ENCODE measurements at regions not wholly inside any gene's neighbourhood (a gene's known extent, or its start where the extent isn't known, plus 50 kb on each side); places are given as distances from the start of the nearest gene placed in this dataset.
"Not testable (repeated sequence)": the region's sequence is repeated elsewhere in the genome, so short reads cannot be mapped to it uniquely, and the experiment has no call there.

DNA sequence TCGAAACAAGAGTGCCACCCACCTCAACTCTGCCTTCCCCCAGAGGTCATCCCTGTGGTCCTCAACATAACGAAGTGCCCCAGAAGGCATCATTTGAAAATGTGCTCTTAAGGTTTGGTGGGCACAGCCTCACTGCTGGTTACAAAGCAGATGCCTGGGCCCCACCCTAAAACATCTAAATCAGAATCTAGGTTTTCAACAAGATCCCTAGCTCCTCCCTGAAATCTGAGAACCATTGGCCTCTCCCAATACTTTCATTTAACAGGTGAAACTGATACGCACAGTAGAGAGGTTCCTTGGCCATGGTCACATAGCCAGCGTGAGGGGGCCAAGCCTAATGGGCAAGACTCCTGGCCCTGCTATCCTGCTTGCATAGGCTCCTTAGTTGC, 376.2 kb upstream of the CLINT1 start:
- DNase-seq, result no peak

DNA sequence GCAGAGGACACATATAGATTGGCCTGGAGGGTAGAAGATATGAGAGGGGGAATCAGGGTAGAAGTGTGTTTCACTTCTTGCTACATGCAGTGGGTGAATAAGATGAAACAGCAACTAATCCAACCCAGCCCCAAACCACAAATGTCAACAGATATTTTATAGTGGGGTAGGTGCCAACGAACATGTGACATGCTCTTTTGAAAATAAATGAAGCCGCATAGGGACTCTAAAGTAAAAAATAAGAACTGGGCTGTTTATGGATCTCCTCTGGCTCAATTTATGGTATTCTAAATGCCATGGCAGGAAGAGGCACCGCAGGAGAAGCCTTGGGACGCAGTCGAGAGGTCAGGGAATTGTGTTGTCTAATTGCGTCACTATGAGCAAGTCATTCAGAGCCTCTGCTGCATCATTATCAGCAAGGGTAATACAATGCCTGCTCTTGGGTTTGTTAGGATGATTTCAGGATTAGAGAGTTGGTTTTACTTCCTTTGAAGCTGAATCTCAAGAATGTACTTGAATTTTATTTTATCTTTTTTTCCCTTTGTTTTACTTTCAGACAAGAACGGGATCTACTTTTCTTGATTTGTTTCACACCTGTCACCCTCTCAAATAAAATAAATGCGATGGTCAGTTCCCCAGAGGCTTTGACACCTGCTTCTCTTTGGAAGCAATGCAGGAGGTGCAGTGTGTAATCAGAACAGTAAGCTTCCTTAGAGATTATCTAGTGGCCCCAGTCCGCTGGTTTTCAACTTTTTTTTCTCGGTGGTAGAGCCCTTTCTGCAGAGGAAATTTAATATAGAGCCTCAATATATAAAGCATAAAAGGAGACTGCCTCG, 375.6 kb upstream of the CLINT1 start:
- no peak for DNase-seq

DNA sequence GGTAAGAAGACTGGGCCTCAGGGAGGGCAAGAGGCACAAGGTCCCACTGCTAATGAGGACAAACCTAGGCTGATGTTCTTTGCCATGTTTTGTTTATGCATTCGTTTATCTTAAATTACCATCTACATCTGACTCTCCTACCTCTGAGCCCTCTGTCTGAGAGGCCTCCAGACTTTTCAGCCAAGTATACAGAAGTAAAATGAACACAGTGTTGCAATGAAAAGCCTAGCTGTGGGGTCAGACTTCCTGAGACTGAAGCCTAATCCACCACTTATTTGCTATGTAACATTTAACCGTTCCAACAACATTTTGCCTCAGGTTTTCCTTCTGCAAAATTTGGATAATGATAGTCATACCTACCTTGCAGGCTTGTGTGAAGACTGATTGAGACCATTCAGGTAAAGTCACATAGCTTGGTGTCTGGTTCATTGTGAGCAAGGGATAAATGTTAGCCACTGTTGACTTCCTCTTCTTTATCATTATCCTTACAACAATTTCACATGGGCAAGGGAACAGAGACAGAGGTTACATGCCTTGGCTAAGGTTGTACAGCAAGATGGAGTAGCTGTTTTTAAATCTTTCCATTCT, 374.9 kb upstream of the CLINT1 start:
- no peak for DNase-seq

DNA sequence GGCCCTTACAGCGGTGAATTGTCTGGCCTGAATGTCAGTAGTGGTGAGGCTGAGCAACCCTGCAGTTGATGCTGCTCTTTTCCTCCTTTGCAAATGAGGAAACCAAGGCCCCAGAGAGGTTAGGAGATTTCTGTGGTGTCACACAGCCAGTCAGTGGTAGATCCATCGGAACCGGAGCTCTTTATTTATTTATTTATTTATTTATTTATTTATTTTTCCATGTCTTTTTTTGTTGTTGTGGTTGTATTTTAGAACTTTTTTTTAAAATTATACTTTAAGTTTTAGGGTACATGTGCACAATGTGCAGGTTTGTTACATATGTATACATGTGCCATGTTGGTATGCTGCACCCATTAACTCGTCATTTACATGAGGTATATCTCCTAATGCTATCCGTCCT, 368.4 kb upstream of the CLINT1 start:
- not testable (repeated sequence) for DNase-seq

DNA sequence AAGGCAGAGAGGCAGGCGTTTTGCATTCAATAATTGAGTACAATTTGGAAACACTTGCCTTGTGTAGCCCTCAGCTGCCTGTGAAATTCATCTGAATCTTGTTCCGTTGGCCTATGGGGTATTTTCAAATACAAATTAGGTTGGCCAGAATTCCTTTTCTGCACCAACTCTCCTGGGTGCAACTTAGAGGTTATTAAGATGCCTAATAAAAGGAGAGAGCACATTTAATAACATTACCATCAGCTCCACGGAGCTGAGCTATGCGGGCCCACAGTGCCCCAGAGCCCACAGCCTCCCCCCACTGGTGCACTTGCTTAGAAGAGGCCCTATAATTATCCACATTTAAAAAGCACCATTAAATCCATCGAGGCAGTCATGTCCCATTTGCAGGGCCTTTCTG, 367.6 kb upstream of the CLINT1 start:
- peak in 1 of 2 experiments; percentile 11 for DNase-seq

DNA sequence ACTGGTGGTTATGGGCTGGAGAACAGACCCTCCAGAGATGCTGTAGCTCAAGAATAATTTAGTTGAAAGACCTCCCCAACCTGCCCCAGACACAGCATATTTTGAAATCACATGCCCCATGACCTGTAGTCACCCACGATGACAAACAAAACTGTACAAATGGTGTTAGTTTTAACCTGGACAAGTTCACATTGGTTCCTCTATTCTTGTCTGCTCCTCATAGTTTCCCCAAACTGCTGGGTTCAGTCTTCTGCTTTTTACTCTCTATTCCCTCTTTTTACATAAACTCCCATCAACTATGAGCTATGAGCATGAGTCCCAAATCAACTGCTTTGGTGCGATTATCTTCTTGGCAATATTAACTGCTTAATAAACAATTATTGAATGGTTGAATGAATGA, 365.3 kb upstream of the CLINT1 start:
- DNase-seq, result no peak

DNA sequence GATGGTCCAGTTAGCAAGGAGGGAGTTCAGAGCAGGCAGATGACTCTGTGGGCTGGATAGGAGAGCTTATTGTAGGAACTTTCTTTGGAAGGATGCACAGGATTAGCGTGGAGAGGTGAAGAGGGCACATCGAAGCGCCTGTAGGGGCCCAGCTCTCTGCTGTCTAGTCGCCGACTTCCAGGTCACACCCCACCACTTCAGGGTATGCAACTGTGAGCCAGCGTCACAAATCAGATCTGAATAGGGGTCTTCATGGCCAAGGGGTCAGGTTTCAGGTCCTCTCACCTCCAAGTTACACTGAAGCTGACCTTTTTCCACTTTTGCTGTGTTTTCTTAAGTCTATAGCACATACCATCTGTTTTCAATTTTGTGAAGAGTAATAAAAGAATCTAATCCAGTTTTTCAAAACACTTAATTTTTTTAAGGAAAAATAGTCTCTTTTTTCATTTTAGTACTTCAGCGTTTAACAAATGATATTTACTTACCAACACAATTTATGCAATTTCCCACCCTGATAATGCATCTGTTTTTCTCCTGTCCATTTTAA, 364.2 kb upstream of the CLINT1 start:
- DNase-seq, result no peak

DNA sequence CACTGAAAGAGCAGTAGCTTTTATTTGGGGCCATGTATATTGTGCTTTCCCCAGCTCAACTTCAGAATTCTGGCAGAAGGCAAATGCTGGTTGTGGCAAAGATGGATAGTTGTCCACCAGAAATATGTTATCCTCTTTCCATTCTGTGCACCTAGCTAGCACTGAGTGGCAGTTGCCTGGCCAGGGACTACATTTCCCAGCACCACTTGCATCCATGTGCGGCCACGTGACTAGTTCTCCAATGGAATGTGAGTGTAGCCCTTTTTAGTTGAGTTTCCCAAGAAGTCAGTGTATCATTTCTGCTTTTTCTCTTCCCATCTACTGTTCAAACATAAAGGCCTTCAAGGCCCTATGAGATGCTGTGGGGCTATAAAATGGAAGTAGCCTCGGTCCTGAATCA, 354.0 kb upstream of the CLINT1 start:
- no peak for DNase-seq

DNA sequence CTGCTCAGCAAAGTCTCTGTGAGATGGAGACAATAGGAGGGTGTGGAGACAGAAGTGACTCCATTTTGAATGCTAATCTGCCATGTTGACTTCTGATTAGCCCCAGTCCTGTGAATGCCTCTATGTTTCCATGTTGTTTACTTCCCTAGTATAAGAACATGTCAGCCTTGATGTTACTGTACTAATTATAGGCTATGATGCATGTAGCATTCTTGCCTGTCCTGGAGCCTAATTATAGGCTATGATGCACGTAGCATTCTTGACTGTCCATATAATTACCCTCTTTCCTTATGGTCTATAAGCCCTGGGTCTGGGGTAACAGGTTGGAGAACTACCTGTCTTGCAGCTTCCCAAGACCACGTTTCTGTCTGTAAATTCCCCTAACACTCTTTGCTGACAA, 353.3 kb upstream of the CLINT1 start:
- DNase-seq, result no peak

DNA sequence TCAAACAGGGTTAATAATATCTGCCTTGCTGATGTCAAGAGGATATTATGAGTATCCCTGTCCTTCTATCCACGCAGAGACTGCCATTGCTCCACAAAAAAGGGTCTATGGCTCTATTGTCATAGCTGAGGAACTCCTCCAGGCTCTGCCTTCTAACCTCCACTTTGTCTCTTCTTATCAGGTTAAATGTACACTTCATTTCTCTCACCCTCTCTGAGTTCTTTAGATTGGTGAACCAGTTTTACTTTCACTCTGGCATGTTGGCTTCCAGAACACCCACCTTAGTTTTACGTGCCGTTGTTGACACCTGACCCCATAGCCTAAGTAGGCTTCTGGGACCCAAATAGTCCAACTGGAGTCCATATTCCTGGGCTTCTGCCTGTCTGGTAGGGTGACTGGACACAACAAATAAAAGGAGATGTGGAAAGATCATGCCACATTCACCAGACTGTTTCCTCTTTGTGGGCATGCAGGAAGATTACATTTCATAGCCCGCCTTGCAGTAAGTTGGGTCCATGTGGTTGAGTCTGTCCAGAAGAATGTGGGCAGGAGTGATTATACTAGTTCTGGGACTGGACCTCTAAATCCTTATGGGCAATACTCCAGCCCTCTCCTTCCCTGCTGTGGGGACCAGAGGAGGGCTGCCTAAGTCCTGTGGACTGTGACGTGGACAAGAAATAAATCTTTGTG, 350.4 kb upstream of the CLINT1 start:
- no peak for DNase-seq

DNA sequence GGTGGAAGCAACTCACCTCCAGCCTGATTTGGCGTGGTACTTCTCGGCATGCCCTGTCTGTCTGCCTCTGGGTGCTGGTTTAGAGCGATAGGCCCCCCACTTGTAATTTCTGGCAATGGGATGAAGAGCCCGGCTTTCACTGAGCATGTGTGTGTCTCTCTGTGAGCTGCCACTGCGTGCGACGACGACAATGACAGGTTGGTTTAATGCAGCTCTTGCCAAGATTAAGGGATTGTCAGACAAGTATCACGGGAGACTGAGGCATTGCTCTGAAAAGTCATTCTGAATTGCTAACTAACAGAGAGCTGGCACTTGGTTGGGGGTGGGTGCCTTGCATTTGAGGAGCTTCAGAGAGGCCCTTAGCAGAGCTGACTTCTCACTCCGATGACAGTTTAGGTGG, 348.8 kb upstream of the CLINT1 start:
- no peak for DNase-seq

DNA sequence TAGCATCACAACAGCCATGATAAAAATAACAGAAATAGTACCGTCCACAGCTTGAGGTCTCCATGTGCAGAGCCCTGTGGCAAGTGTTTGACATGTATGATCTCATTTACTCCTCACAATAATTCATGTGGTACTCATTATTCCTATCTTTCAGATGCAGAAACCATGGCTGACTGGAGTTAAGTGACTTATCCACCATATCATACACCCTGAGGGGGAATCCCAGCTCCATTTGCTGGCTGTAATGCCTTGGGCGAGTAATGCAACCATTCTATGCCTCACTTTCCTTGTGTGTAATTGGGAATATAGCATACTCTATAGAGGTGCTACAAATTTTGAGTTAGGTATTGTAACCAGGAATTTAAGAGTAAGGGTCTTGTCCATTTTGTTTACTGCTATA, 347.0 kb upstream of the CLINT1 start:
- no peak for DNase-seq

DNA sequence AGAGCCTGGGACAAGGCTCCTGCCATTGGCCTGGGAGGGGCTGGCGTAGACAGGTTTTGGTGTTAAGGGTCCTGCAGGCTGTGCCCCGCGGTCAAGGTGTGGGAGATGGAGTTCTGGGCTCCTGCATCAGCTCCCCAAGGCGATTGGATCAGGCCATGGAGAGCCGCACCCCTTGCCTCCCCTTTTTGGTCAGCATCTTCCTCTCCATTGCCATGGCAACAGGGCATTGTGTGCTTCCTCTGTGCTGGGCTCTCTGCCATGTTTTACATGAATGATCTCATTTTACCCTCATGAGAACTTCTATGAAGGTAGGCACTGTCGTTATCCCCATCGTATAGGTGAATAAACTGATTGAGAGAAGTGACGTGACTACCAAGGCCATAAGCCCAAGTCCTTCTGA, 344.3 kb upstream of the CLINT1 start:
- no peak for DNase-seq

DNA sequence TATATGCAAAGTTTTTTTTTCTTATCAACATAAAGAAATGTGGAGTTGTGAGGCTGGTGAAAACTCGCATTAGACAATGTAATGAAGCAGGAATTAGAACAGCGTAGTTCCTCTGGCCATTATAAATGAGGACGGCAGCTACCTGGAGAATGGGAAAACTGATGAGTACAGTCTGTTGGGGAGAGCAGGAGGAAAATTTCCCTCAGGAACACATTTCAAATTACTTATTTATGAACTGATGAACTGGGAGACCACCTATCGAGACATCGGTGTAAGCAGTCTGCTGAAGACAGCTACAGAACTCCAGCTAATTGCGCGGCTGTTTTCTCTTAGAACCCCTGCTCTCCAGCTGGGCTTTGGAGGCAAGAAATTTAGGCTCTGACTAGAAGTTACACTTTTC, 343.9 kb upstream of the CLINT1 start:
- no peak for DNase-seq

DNA sequence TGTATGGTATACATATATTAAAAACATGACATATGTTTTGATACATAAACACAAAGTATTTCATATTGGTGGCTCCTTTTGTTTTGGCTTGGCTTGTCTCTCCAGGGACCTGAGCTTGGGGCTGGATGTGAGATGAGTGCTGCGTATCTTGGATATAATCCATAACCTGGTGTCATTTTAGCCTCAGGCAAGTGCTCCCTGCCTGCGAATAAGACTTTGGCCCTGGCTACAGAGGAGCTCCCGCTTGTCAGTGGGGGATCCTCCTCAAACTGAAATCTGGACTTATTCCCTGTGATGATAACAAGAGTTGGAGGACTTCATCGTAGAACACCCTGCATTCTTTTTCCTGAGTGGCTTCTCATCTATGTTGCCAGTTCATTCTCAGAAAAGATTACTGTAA, 341.7 kb upstream of the CLINT1 start:
- DNase-seq, result peak in 1 of 2 experiments; percentile 15

DNA sequence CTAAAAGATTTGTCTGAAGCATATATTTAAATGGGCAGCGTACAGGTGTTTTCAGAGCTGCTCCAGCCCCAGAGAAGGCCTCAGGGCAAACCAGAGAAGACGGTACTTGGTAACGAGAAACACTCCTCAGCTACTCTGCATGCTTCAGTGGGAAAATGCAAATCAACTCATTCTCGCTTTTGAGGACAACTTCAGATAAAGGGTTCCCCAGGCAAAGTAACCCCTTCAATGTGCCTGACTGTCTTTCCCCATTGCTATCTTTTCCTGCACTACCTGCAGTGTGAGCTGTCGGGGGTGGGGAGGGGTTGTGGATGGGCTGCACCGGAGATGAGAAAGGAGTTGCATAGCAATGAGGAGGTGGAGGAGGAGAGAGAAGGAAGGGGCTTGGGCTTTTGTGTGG, 339.7 kb upstream of the CLINT1 start:
- peak; percentile 96 to 98 for DNase-seq

DNA sequence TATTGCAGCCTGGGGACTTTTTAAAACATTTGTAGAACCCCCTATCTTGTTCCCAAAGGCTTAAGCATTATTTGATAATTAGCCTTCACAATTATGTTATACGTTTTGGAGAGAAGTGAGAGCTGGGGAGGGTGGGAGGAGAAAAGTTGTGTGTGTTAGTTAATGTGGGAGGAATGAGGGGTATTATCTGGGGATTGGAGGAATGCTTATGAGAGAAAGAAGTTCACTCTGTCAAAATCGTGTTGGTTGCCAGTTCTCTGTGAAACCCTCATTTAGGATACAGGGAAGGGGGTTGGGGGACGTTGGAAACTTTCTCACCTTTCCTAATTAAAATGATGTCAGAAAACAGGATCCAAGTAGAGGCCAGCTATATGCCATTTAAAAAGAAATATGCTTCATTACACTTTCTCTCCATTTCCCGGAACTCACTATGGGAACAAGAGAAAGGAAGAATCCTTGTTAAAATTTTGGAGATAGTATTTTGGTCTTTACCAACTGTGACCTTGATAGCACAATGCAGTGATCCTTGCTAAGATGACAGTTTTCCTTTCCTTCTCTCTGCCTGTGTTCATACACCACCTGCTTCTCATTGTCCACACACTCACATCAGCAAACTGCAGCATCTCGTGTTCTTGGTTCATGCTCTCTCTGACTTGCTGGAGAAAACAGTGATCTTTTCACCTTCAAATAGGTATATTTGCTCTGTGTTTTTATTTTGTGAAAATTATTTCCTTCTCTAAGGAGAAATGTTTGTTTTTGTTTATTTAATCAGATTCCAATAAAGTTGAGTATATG, 336.7 kb upstream of the CLINT1 start:
- DNase-seq, result peak; percentile 1 to 30

DNA sequence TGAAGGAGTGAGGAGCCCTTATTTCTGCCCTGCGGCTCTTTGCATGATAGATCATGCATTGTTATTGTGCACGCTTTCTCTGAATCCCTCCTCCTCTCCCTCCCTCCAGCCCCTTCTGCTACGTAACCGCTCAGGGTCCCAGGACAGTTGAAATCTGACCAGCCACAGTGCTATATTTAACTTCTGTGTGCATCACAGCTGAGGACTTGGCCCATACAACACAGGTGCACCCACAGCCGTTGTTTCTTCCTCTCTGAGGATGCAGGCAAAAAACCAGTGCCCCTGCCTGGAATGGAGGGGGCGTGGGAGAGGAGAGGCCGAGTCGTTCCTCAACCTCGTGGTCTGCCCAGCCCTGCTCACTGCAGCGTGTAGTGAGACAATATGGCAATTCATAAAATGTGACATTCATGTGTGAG, 335.6 kb upstream of the CLINT1 start:
- peak; percentile 78 to 92 for DNase-seq

DNA sequence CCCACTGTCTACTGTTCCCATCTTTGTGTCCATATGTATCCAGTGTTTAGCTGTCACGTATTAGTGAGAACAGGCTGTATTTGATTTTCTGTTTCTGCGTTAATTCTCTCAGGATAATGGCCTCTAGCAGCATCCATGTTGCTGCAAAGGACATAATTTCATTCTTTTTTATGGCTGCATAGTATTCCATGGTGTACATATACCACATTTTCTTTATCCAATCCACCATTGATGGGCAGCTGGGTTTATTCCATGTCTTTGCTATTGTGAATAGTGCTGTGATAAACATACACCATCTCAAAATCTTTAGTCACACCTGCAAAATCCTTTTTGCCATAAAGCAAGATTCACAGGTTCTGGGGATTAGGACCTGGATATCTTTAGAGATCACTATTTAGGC, 334.4 kb upstream of the CLINT1 start:
- DNase-seq, result not testable (repeated sequence)

DNA sequence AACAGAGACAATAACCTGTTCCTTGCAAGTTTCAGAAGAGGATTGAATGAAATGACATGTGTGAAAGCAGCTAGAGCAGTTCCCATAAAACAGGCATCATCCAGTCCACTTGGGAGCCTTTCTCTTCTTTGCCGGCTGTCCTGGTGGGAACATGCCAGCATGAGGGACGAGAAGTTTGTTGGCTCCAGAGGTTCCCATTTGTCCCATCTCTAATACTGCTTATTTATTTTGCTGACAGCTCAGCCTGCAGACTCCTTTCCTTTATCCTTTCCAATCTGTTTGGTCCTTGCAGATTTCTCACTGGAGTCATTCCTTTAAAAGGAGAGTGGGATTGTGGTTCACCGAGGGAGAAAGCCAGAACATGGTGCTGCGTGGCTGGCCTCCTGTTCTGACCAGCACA, 321.5 kb upstream of the CLINT1 start:
- DNase-seq, result no peak

DNA sequence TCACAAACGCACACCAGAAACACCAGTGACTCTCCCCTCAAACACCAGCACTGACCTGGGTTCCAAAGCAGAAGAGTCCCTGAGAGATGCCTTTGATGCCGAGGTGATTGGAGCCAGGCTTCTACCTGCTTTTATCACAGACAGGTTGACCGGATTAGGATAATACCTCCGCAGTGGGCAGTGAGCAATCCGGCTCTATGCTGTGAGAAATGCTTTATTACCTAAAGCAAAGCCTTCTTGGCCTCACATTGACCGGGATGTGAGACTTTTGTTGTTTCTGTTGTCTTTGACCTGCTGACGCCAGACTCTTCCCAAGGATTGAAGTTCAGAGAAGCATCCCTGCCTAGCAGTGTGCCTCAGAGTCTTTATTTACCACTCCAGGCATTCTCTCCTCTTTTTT, 320.3 kb upstream of the CLINT1 start:
- DNase-seq, result no peak

DNA sequence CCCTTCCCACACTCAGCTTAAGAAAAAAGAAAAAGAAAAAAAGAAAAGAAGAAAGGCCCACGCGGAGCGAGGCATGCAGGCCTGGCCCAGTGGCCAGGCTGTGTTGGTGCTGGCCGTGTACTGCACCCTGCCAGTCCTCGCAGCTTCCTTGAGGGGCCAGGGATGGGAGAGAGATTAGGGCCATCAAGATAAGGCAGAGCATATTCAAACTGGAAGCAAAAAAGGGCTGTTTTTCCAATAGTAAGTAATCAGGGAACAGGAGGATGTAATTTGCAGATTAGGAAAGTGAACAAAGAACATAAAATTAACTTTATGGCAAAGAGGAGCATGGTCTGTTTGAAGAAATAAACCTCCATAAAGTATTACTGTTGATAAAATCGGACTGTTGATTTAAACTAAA, 319.6 kb upstream of the CLINT1 start:
- peak in 1 of 2 experiments; percentile 20 for DNase-seq

DNA sequence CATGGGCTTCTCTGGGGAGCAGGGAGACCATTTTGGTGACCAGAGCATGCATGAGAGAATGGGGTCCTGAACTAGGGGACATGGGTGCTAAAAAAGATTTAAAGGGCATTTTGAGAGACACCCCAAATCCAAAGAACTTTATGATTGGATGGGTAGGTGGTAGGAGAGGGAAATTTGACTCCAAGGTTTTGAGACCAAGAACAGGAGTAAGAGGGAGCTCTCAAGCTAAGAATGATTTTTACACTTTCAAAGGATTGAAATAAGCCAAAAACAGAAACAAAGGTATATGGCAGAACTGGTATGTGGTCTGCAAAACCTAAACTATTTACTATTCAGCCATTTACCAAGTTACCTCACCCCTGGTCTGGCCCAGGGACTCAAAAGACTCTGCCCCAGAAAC, 318.2 kb upstream of the CLINT1 start:
- DNase-seq, result peak in 1 of 2 experiments; percentile 33
